ENCODE measurements at regions not wholly inside any gene's neighbourhood (a gene's known extent, or its start where the extent isn't known, plus 50 kb on each side); places are given as distances from the start of the nearest gene placed in this dataset.
"Not testable (repeated sequence)": the region's sequence is repeated elsewhere in the genome, so short reads cannot be mapped to it uniquely, and the experiment has no call there.

- Histone ChIP-seq H3K4me3 (ENCODE audit: low read length) (no peak overlapping the region), H3K4me2 (ENCODE audit: low read length) (no peak overlapping the region), H4K20me1 (ENCODE audit: insufficient read depth, low read length) (no peaks in the 10 kb centered on the region), H3K36me3 (replicated peaks; ENCODE audit: low read depth, low read length) (no peaks in the 10 kb centered on the region), H3K9ac (ENCODE audit: low read length) (no peak overlapping the region), H3K27me3 (ENCODE audit: low read depth, low read length) (no peaks in the 10 kb centered on the region), H3K27ac (ENCODE audit: low read length) (no peak overlapping the region), H2AFZ (ENCODE audit: low read depth, low read length) (no peak overlapping the region), H3K9me3 (ENCODE audit: insufficient read depth, low read length) (no peaks in the 10 kb centered on the region), H3K4me1 (ENCODE audit: low read length) (no peaks in the 10 kb centered on the region), H3K79me2 (ENCODE audit: low read length) (no peaks in the 10 kb centered on the region)
- no peak for TF ChIP-seq EZH2phosphoT487 (IDR thresholded peaks at IDR 0.05; ENCODE audit: low read depth)
- TF ChIP-seq CTCF (IDR thresholded peaks at IDR 0.05; ENCODE audit: low read depth, low read length), result no peak
Observed at GRCh38 chr9:720239-720881, 121.1 kb upstream of the DMRT1 start.

GRCh38 chr9:722388-722980 lies 119.0 kb upstream of the DMRT1 start:
- H3K27ac ChIP-seq (ENCODE audit: low read length), result no peak overlapping the region
- H3K9me3 ChIP-seq (ENCODE audit: insufficient read depth, low read length), result no peaks in the 10 kb centered on the region
- H3K36me3 ChIP-seq (replicated peaks; ENCODE audit: low read depth, low read length), result no peaks in the 10 kb centered on the region
- H3K4me3 ChIP-seq (ENCODE audit: low read length), result no peak overlapping the region
- TF ChIP-seq EZH2phosphoT487 (IDR thresholded peaks at IDR 0.05; ENCODE audit: low read depth) (no peak), CTCF (IDR thresholded peaks at IDR 0.05; ENCODE audit: low read depth, low read length) (no peak)
- H3K9ac ChIP-seq (ENCODE audit: low read length), result no peak overlapping the region
- no peaks in the 10 kb centered on the region for H3K79me2 ChIP-seq (ENCODE audit: low read length)
- H2AFZ ChIP-seq (ENCODE audit: low read depth, low read length), result no peak overlapping the region
- H3K27me3 ChIP-seq (ENCODE audit: low read depth, low read length), result no peaks in the 10 kb centered on the region
- no peak overlapping the region for H3K4me2 ChIP-seq (ENCODE audit: low read length)
- no peaks in the 10 kb centered on the region for H3K4me1 ChIP-seq (ENCODE audit: low read length)
- no peaks in the 10 kb centered on the region for H4K20me1 ChIP-seq (ENCODE audit: insufficient read depth, low read length)

GRCh38 chr9:724461-724860 lies 117.0 kb upstream of the DMRT1 start:
- not testable (repeated sequence) for H4K20me1 ChIP-seq (ENCODE audit: insufficient read depth, low read length); H3K4me1 ChIP-seq (ENCODE audit: low read length); H2AFZ ChIP-seq (ENCODE audit: low read depth, low read length); H3K27ac ChIP-seq (ENCODE audit: low read length); H3K9ac ChIP-seq (ENCODE audit: low read length); H3K4me2 ChIP-seq (ENCODE audit: low read length); H3K9me3 ChIP-seq (ENCODE audit: insufficient read depth, low read length); H3K27me3 ChIP-seq (ENCODE audit: low read depth, low read length); H3K79me2 ChIP-seq (ENCODE audit: low read length); H3K4me3 ChIP-seq (ENCODE audit: low read length); H3K36me3 ChIP-seq (replicated peaks; ENCODE audit: low read depth, low read length)

- no peak overlapping the region for H3K4me2 ChIP-seq (ENCODE audit: low read length)
- no peak overlapping the region for H3K27ac ChIP-seq (ENCODE audit: low read length)
- TF ChIP-seq EZH2phosphoT487 (IDR thresholded peaks at IDR 0.05; ENCODE audit: low read depth) (no peak), CTCF (IDR thresholded peaks at IDR 0.05; ENCODE audit: low read depth, low read length) (no peak)
- no peaks in the 10 kb centered on the region for H3K79me2 ChIP-seq (ENCODE audit: low read length)
- H2AFZ ChIP-seq (ENCODE audit: low read depth, low read length), result no peak overlapping the region
- no peaks in the 10 kb centered on the region for H3K9me3 ChIP-seq (ENCODE audit: insufficient read depth, low read length)
- no peak overlapping the region for H3K4me3 ChIP-seq (ENCODE audit: low read length)
- H3K9ac ChIP-seq (ENCODE audit: low read length), result no peak overlapping the region
- H3K4me1 ChIP-seq (ENCODE audit: low read length), result no peaks in the 10 kb centered on the region
- H3K27me3 ChIP-seq (ENCODE audit: low read depth, low read length), result no peaks in the 10 kb centered on the region
- H4K20me1 ChIP-seq (ENCODE audit: insufficient read depth, low read length), result no peaks in the 10 kb centered on the region
- H3K36me3 ChIP-seq (replicated peaks; ENCODE audit: low read depth, low read length), result no peaks in the 10 kb centered on the region
Observed at GRCh38 chr9:726005-726404, 115.5 kb upstream of the DMRT1 start.

Measured in OCI-LY3 (cell line).